NCI-H82 treated with DMSO at 0.1 percent for 48 hours (cell line): ENCODE measurements at regions not wholly inside any gene's neighbourhood (a gene's known extent, or its start where the extent isn't known, plus 50 kb on each side); places are given as distances from the start of the nearest gene placed in this dataset.

Experiments used
- DNase-seq: peaks from one replicate; lab custom pipeline; 2025; ENCODE audit not compliant: unreplicated experiment; lab: John Stamatoyannopoulos, UW

- no peak for DNase-seq
Observed at GRCh38 chr9:20015427-20015931, 226.6 kb upstream of the SLC24A2 start.

GRCh38 chr9:20014168-20014567 is 225.3 kb upstream of the SLC24A2 start:
- no peak for DNase-seq

GRCh38 chr9:20012232-20012631 is 223.4 kb upstream of the SLC24A2 start:
- no peak for DNase-seq

DNA sequence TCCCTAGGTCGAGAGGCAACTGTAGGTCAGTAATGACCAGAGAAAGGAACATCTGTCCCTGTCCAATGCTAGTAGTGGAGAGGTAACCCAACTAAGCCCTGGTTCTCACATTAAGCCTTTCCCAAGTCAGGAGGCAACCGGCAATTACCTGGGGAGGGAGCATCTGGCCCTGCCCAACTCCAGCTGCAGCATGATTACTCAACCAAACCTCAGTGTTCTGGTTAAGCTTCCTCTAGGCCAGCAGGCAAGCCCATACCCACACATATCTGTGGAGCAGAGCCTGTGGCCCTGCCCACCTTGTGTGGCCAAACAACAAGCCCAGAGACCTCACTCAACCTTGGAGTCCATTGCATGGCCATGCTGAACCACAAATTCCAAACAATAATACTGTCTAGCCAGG is 220.8 kb upstream of the SLC24A2 start:
- no peak for DNase-seq

- no peak for DNase-seq
Observed at GRCh38 chr9:20002011-20002410, 213.2 kb upstream of the SLC24A2 start.

DNA sequence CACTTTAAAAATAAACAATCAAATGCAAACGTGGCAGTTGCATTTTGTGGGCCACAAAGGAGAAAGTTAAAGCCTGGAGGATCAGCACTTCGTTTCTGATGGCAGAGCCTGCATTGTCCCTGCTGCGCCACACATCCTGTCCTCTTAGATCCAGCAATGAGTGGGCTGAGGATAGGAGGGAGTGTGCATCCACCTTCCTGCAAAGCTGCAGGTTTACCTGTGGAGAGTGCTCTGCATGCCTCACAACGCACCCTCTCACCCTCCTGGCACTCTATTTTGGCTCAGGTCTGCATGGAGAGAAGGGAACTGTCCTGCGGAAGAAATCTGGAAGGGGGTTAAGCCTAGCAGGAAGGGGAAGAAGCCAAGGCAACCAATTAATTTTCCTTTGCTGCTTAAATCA is 212.2 kb upstream of the SLC24A2 start:
- no peak for DNase-seq

GRCh38 chr9:19999491-20000057 is 210.7 kb upstream of the SLC24A2 start:
- DNase-seq = peak; percentile 79

GRCh38 chr9:19998823-19999455 is 210.1 kb upstream of the SLC24A2 start:
- DNase-seq = no peak

GRCh38 chr9:19998153-19998552 is 209.3 kb upstream of the SLC24A2 start:
- DNase-seq = no peak

DNA sequence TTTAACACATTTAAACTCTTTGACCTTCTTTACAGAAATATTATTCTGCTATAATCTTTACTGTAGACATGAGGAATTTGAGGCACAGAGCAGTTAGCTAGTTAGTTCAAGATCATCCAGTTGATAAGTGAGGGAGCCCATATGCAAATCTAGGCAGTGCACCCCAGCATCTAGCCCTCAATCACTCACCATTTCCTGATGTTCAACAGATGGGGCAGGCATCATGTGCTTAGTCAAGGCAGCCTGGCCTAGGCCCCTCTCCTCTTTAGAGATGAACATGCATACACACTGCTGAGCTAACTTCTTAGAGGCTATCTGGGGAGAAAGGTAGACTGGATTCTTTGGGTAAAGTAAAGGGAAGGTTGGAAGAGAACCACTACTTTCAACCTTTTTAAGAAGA is 206.8 kb upstream of the SLC24A2 start:
- DNase-seq = no peak

GRCh38 chr9:19994296-19994695 is 205.5 kb upstream of the SLC24A2 start:
- DNase-seq = no peak

GRCh38 chr9:19992556-19992955 is 203.7 kb upstream of the SLC24A2 start:
- peak; percentile 11 for DNase-seq

GRCh38 chr9:19989213-19989612 is 200.4 kb upstream of the SLC24A2 start:
- no peak for DNase-seq

DNA sequence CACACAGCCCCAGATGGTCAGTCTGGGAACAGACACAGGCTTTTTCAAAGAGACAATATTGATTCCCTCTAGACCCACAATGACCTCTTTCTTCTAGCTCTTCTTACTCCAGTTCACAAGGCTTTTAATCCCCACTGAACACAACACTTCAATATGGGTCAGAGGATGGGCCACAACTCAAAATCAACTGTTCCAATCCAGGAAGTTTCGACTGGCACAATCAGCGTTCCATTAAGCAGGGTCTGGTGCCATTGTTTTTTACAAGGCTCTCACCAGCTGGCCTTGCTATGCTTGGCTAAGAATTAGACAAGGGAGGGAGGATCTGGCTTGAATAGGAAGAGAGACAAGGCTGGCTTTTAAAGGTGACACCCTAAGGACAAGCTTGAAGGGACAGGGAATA is 199.4 kb upstream of the SLC24A2 start:
- DNase-seq = peak; percentile 21

GRCh38 chr9:19985081-19985480 is 196.2 kb upstream of the SLC24A2 start:
- DNase-seq = no peak

GRCh38 chr9:19976226-19976625 is 187.4 kb upstream of the SLC24A2 start:
- no peak for DNase-seq

DNA sequence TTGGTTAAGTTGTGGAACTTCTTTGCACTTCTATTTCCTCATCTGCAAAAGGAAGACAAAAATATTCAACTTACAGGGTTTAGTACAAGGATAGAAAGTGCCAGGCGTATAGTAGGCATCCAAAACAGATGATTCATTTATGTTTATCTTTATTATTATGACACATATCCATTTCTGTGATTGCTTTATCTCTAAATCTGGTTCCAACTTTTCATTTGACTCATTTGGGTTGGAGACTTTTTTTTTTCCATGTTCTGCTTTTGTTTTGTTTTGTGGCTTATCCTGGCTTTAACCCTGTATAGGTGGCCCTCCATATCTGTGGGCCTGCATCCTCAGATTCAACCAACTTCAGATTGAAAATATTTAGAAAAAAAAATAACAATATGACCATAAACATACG is 186.7 kb upstream of the SLC24A2 start:
- no peak for DNase-seq

- DNase-seq = no peak
Observed at GRCh38 chr9:19969721-19970120, 180.9 kb upstream of the SLC24A2 start.

DNA sequence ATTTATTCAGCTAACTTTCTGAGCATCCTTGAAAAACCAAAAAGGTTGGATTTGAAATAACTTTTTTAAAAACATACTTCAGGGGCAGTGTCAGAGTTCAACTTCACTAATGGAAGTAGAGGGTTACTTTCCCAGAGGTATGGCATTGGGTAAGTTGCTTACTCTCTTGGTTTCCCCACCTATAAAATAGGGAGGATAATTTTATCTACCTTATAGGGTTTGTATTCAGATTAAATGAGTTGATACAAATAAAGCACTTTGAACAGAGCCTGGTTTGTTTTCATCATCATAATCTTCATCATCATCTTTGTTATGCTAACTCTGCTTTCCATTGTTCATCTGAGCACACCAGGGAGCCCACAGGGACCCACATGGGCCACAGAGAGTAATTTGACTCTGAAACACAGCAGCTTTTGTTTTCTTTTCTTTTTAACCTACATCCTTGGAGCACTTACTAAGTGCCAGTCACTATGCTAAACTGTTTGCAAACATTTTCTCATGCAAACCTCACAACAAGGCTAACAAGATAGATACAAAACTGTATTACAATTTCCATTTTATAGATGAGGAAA is 179.1 kb upstream of the SLC24A2 start:
- no peak for DNase-seq

DNA sequence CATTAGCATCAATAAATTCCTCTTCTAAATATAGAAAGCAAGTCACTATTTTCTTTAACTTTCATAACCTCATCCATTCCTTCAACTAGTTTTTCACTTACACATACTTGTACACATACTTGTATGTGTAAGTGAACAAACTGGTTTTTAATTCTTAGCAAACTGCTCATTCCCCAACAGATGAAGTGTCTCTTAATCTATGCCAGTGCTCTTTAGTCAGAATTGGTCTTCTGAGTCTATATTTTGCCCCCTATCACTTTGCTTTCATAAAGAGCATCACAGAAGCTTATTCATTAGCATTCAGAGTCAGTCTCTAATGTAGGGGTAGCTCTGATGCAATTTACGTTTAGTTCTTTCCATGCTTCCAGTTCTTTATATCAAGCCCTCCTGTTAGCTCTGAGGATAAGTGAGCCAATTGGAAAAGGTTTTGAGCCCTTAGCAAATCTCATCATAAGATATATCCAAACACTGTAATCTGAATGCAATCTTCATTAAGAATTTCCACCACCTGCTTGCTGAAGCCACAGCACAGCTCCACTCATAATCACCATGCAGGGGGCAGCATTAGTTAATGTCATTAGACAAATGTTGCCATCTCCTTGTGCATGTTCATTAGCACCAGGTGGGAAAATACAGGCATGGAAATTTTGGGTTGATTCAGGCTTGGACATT is 178.5 kb upstream of the SLC24A2 start:
- peak; percentile 96 for DNase-seq

- DNase-seq = no peak
Observed at GRCh38 chr9:19965336-19965735, 176.5 kb upstream of the SLC24A2 start.

DNA sequence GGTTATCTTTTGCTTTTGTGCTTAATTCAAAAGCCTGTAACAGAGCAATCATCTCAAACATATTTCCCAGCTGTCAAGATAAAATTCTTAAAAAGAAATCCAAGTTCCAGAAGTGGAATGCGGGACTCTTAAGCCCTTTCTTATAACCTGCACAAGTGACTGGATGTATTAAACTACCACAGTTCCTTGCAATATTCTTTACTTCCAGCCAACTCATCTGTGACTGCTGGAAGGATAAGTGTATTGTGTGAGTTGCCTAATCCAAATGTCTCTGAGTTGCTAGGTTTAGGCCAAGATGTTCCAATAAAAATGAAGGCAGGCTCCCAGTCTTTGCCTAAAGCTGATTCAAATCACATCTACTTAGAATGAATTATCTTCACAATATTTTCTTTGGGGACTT is 159.2 kb upstream of the SLC24A2 start:
- DNase-seq = no peak
